Neural crest cell (in vitro differentiated cells): ENCODE measurements at regions not wholly inside any gene's neighbourhood (a gene's known extent, or its start where the extent isn't known, plus 50 kb on each side); places are given as distances from the start of the nearest gene placed in this dataset.

Source experiments
- DNase-seq: peaks from one replicate; pipeline ENCODE4 v3.0.0; 2021; ENCODE audit warnings: low read depth, mixed read lengths, low spot score
- H3K27ac Mint-ChIP-seq: one replicate; pipeline ENCODE4 v1.8.0; 2021; ENCODE audit warnings: mild to moderate bottlenecking, mixed read lengths; ENCODE audit not compliant: unreplicated experiment
- H3K27me3 Mint-ChIP-seq: 2 replicates; pipeline ENCODE4 v1.8.0; 2021; ENCODE audit warnings: low read depth, mild to moderate bottlenecking, mixed read lengths
- H3K36me3 Mint-ChIP-seq: 2 replicates; pipeline ENCODE4 v1.8.0; 2021; ENCODE audit warnings: low read depth, mild to moderate bottlenecking, mixed read lengths
- H3K4me1 Mint-ChIP-seq: 2 replicates; pipeline ENCODE4 v1.8.0; 2021; ENCODE audit warnings: mixed read lengths
- H3K4me3 Mint-ChIP-seq: one replicate; pipeline ENCODE4 v1.8.0; 2021; ENCODE audit warnings: mild to moderate bottlenecking, mixed read lengths
- H3K9me3 Mint-ChIP-seq: 2 replicates; pipeline ENCODE4 v1.8.0; 2021; ENCODE audit warnings: mixed read lengths
- CTCF ChIP-seq: fragments of 200-600 bp; sonication (generic); conservative IDR thresholded peaks from 2 replicates; pipeline ENCODE4 v1.5.0; 2021; ENCODE audit warnings: antibody characterized with exemption, mild to moderate bottlenecking

GRCh38 chr13:111584101-111584672 lies 263.7 kb downstream of the TEX29 start:
- Mint-ChIP-seq H3K9me3 (peaks cover 3% of the 10 kb centered on the region), H3K4me1 (no peaks in the 10 kb centered on the region), H3K4me3 (no peak overlapping the region), H3K36me3 (peaks cover 6% of the 10 kb centered on the region), H3K27ac (no peak overlapping the region), H3K27me3 (no peaks in the 10 kb centered on the region)
- no peak for TF ChIP-seq CTCF
- no peak for DNase-seq

GRCh38 chr13:111584870-111585269 lies 264.4 kb downstream of the TEX29 start:
- H3K9me3 Mint-ChIP-seq: peaks cover 5% of the 10 kb centered on the region
- TF ChIP-seq CTCF: no peak
- peaks cover 5% of the 10 kb centered on the region for H3K36me3 Mint-ChIP-seq
- H3K4me3 Mint-ChIP-seq: no peak overlapping the region
- H3K4me1 Mint-ChIP-seq: no peaks in the 10 kb centered on the region
- H3K27ac Mint-ChIP-seq: no peak overlapping the region
- DNase-seq: no peak
- H3K27me3 Mint-ChIP-seq: no peaks in the 10 kb centered on the region

- H3K36me3 Mint-ChIP-seq: no peaks in the 10 kb centered on the region
- H3K4me1 Mint-ChIP-seq: peaks cover 4% of the 10 kb centered on the region
- H3K9me3 Mint-ChIP-seq: peaks cover 7% of the 10 kb centered on the region
- no peak for DNase-seq
- no peaks in the 10 kb centered on the region for H3K27me3 Mint-ChIP-seq
- no peak overlapping the region for H3K4me3 Mint-ChIP-seq
- H3K27ac Mint-ChIP-seq: no peak overlapping the region
- no peak for TF ChIP-seq CTCF
Observed at GRCh38 chr13:111586291-111586690, 265.8 kb downstream of the TEX29 start.

- H3K4me3 Mint-ChIP-seq: no peak overlapping the region
- no peak overlapping the region for H3K27ac Mint-ChIP-seq
- no peaks in the 10 kb centered on the region for H3K27me3 Mint-ChIP-seq
- DNase-seq: no peak
- peaks cover 7% of the 10 kb centered on the region for H3K9me3 Mint-ChIP-seq
- TF ChIP-seq CTCF: no peak
- H3K36me3 Mint-ChIP-seq: no peaks in the 10 kb centered on the region
- peaks cover 4% of the 10 kb centered on the region for H3K4me1 Mint-ChIP-seq
Observed at GRCh38 chr13:111587249-111587648, 266.8 kb downstream of the TEX29 start.

GRCh38 chr13:111589321-111589720 lies 268.9 kb downstream of the TEX29 start:
- Mint-ChIP-seq H3K4me3 (no peak overlapping the region), H3K27me3 (no peaks in the 10 kb centered on the region), H3K4me1 (peaks cover 4% of the 10 kb centered on the region), H3K27ac (no peak overlapping the region), H3K36me3 (no peaks in the 10 kb centered on the region), H3K9me3 (peaks cover 7% of the 10 kb centered on the region)
- no peak for TF ChIP-seq CTCF
- no peak for DNase-seq
